ENCODE measurements at regions not wholly inside any gene's neighbourhood (a gene's known extent, or its start where the extent isn't known, plus 50 kb on each side); places are given as distances from the start of the nearest gene placed in this dataset.

- no peaks in the 10 kb centered on the region for H4K20me1 ChIP-seq (replicated peaks; ENCODE audit: insufficient read depth)
- H3K4me3 Mint-ChIP-seq = peak overlapping the region; percentile 60; the same call in 2 of the 3 replicates
- H3K4me3 ChIP-seq = peak overlapping the region; percentile 35; the same call in 1 of the 2 replicates
- ATAC-seq = no peak
- no peaks in the 10 kb centered on the region for H3F3A ChIP-seq (replicated peaks; ENCODE audit: low read depth)
- H3K27me3 ChIP-seq (ENCODE audit: insufficient read depth) = peaks cover 16% of the 10 kb centered on the region
- no peaks in the 10 kb centered on the region for H3K79me2 ChIP-seq (replicated peaks; ENCODE audit: insufficient read depth)
- H2AFZ ChIP-seq = no peak overlapping the region; the same call in 1 of the 2 replicates
- H3K36me3 ChIP-seq (ENCODE audit: insufficient read depth) = no peaks in the 10 kb centered on the region
- H3K4me1 Mint-ChIP-seq = peaks cover 43% of the 10 kb centered on the region
- H3K36me3 Mint-ChIP-seq (ENCODE audit: low read depth) = peaks cover 19% of the 10 kb centered on the region; the same call in 2 of the 3 replicates
- H3K4me1 ChIP-seq (ENCODE audit: insufficient read depth) = peaks cover 50% of the 10 kb centered on the region
- DNase-seq (ENCODE audit: low spot score) = no peak
- H3K27ac Mint-ChIP-seq = peak overlapping the region; percentile 94
- H3K9me3 Mint-ChIP-seq = peaks cover 15% of the 10 kb centered on the region; the same call in 2 of the 3 replicates
- no peak for TF ChIP-seq EZH2phosphoT487 (IDR thresholded peaks at IDR 0.05; ENCODE audit: unreplicated experiment)
- TF ChIP-seq ZNF331 (CRISPR knock-in tag; IDR thresholded peaks at IDR 0.05; ENCODE audit: low read depth) = no peak
- TF ChIP-seq EZH2 (IDR thresholded peaks at IDR 0.05; ENCODE audit: low read depth, unreplicated experiment) = no peak
- TF ChIP-seq JUNB (IDR thresholded peaks at IDR 0.05; ENCODE audit: unreplicated experiment) = no peak
- TF ChIP-seq STAT1 (IDR thresholded peaks at IDR 0.05; ENCODE audit: unreplicated experiment) = no peak
- TF ChIP-seq NANOG (IDR thresholded peaks at IDR 0.05; ENCODE audit: borderline replicate concordance) = no peak
- no peak for TF ChIP-seq POLR2AphosphoS5 (IDR thresholded peaks at IDR 0.05; ENCODE audit: low read depth)
- TF ChIP-seq, protein P1, sequence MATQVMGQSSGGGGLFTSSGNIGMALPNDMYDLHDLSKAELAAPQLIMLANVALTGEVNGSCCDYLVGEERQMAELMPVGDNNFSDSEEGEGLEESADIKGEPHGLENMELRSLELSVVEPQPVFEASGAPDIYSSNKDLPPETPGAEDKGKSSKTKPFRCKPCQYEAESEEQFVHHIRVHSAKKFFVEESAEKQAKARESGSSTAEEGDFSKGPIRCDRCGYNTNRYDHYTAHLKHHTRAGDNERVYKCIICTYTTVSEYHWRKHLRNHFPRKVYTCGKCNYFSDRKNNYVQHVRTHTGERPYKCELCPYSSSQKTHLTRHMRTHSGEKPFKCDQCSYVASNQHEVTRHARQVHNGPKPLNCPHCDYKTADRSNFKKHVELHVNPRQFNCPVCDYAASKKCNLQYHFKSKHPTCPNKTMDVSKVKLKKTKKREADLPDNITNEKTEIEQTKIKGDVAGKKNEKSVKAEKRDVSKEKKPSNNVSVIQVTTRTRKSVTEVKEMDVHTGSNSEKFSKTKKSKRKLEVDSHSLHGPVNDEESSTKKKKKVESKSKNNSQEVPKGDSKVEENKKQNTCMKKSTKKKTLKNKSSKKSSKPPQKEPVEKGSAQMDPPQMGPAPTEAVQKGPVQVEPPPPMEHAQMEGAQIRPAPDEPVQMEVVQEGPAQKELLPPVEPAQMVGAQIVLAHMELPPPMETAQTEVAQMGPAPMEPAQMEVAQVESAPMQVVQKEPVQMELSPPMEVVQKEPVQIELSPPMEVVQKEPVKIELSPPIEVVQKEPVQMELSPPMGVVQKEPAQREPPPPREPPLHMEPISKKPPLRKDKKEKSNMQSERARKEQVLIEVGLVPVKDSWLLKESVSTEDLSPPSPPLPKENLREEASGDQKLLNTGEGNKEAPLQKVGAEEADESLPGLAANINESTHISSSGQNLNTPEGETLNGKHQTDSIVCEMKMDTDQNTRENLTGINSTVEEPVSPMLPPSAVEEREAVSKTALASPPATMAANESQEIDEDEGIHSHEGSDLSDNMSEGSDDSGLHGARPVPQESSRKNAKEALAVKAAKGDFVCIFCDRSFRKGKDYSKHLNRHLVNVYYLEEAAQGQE (IDR thresholded peaks at IDR 0.05; ENCODE audit: unreplicated experiment) = no peak
- no peak overlapping the region for H3K27ac ChIP-seq (ENCODE audit: low read depth)
- H3K27me3 Mint-ChIP-seq (ENCODE audit: insufficient read depth, low read depth, poor library complexity) = peaks cover 8% of the 10 kb centered on the region
- peak overlapping the region; percentile 62 for H3K4me2 ChIP-seq
- H3K9me2 ChIP-seq (ENCODE audit: insufficient read depth) = no peaks in the 10 kb centered on the region
Observed at GRCh38 chr1:38728585-38728908, 131.0 kb downstream of the RRAGC start.

DNA sequence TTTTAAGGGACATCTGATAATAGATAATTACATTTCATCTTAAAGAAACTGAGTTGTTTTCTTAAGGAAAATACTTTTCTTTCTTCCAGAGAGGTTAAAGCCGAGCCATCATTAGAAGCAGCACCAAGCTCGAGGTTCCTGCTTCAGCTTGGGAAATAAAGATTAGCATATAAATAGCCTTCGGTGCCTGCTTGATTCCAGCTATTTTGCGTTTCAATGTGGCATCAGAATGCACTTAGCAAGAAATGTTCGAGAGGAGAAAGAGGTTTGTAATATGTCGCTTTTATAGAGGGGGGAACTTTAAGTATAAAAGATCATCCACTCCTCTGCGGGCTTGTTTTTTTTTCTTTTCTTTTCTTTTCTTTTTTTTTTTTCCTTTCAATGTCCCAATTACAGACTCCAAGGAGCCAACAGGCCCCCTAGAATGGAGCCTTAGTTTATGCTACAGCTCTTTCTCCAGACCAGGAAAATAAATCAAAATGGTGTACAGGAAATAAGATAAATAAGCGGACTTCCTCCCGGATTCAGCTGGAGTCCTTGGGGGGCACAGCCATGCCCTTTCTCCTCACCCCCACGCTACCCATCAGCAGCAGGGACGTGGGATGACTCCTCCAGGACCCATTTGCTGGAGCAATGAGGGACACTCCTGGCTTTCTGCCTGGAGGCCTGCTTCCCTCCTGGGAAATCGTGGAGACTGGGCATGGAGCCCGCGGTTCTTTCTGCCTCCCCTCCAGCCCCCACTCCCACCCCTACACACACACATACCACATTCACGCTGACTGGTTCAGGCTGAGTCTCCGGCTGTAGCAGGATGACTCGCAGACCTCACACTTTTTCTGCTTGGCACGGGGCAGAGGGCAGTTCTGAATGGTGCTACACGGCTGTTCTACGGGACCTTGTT lies 131.6 kb downstream of the RRAGC start:
- Histone ChIP-seq H2AFZ (no peak overlapping the region), H3K27ac (ENCODE audit: low read depth) (peak overlapping the region; percentile 2)
- TF ChIP-seq ZNF114 (CRISPR knock-in tag; IDR thresholded peaks at IDR 0.05) = no peak
- no peak for TF ChIP-seq EZH2 (IDR thresholded peaks at IDR 0.05; ENCODE audit: low read depth, unreplicated experiment)
- no peak for TF ChIP-seq JUNB (IDR thresholded peaks at IDR 0.05; ENCODE audit: unreplicated experiment)
- TF ChIP-seq, protein P1 (IDR thresholded peaks at IDR 0.05; ENCODE audit: unreplicated experiment) = no peak

More for the DNA sequence above, 131.6 kb downstream of the RRAGC start:
- H3K36me3 ChIP-seq (ENCODE audit: insufficient read depth) = no peaks in the 10 kb centered on the region
- H3F3A ChIP-seq (replicated peaks; ENCODE audit: low read depth) = no peaks in the 10 kb centered on the region
- peaks cover 8% of the 10 kb centered on the region for H3K27me3 Mint-ChIP-seq (ENCODE audit: insufficient read depth, low read depth, poor library complexity)
- H3K27ac Mint-ChIP-seq = peak overlapping the region; percentile 94
- peak overlapping the region; percentile 62 for H3K4me2 ChIP-seq
- H3K4me1 Mint-ChIP-seq = peaks cover 43% of the 10 kb centered on the region
- peak overlapping the region; percentile 60 for H3K4me3 Mint-ChIP-seq
- peaks cover 16% of the 10 kb centered on the region for H3K27me3 ChIP-seq (ENCODE audit: insufficient read depth)
- H3K4me1 ChIP-seq (ENCODE audit: insufficient read depth) = peaks cover 47% of the 10 kb centered on the region
- peak; percentile 85 for ATAC-seq
- H3K4me3 ChIP-seq = peak overlapping the region; percentile 35
- H3K9me3 Mint-ChIP-seq = peaks cover 15% of the 10 kb centered on the region; the same call in 2 of the 3 replicates
- peaks cover 19% of the 10 kb centered on the region; the same call in 2 of the 3 replicates for H3K36me3 Mint-ChIP-seq (ENCODE audit: low read depth)
- H3K9me2 ChIP-seq (ENCODE audit: insufficient read depth) = no peaks in the 10 kb centered on the region
- no peaks in the 10 kb centered on the region for H4K20me1 ChIP-seq (replicated peaks; ENCODE audit: insufficient read depth)
- H3K79me2 ChIP-seq (replicated peaks; ENCODE audit: insufficient read depth) = no peaks in the 10 kb centered on the region
- peak; percentile 86 for DNase-seq (ENCODE audit: low spot score)

All from GM23338 (cell line).